ENCODE measurements at regions not wholly inside any gene's neighbourhood (a gene's known extent, or its start where the extent isn't known, plus 50 kb on each side); places are given as distances from the start of the nearest gene placed in this dataset.

DNA sequence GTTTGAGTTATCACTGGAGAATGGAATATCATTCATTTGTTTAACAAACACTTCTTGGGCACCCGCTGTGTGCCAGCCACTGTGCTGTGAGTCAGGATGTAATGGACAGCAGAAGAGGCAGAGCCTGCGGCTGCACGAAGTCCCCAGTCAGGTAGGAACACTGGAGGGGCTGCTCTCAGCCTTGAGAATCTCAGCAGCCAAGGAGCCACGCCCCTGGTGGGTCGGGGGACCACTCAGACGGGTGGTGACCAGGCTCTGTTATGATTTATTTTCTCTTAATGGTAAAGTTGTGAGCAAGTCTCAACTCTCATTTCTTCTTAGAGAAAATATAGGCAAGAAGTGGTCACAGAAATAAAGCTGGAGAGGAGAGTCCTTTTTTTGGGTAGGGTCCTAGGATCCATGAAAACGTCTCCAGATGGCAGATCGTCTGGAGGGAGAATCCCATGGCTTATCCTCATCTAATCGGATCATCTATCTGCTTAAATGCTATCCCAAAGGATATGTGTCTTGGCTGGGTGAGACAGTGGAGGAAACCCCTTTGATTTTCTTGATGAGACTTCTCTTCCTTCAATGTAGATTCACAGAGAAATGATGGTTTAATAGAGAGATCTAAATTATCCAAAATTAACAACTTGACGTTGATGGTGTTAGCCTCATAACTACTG, 129.1 kb upstream of the LGALSL start:
- Mint-ChIP-seq H3K9me3 (no peaks in the 10 kb centered on the region), H3K4me3 (ENCODE audit: low read depth) (no peak overlapping the region), H3K27ac (peak overlapping the region; percentile 98), H3K27me3 (ENCODE audit: low read depth) (peaks cover 40% of the 10 kb centered on the region), H3K4me1 (ENCODE audit: low read depth) (peaks cover 53% of the 10 kb centered on the region), H3K36me3 (ENCODE audit: low read depth) (no peaks in the 10 kb centered on the region)
- intact Hi-C loops (cut with micrococcal nuclease): loop anchor here (5.0 to 10.0 kb wide), 4 partner anchors 330 to 1032 kb away; partner anchors contain the start of genes SERTAD2 and UGP2
- DNase-seq (ENCODE audit: low spot score): no peak

DNA sequence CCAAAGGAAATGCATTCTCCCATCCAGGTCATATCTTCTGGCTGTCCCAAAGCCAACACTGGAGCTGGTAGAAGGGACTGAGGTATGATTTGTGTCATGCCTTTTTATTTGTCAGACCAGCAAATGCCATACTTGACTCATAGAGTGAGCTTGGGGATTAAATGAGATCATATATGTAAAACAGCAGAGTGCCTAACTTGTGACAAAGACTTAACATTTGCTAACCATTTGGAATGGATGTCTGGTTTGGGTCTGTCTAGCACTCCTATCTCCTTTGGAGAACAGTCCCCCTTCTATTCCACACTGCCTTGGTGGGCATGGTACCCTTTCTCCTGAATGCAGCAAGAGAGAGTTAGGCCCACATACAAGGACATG, 128.5 kb upstream of the LGALSL start:
- Mint-ChIP-seq H3K9me3 (no peaks in the 10 kb centered on the region), H3K27me3 (ENCODE audit: low read depth) (peaks cover 38% of the 10 kb centered on the region), H3K27ac (peak overlapping the region; percentile 98), H3K36me3 (ENCODE audit: low read depth) (no peaks in the 10 kb centered on the region), H3K4me1 (ENCODE audit: low read depth) (peaks cover 59% of the 10 kb centered on the region), H3K4me3 (ENCODE audit: low read depth) (peak overlapping the region; percentile 43)
- intact Hi-C loops (cut with micrococcal nuclease): loop anchor here (5.0 to 10.0 kb wide), 4 partner anchors 329 to 1032 kb away; partner anchors contain the start of genes SERTAD2 and UGP2
- DNase-seq (ENCODE audit: low spot score): no peak

- Mint-ChIP-seq H3K27ac (peak overlapping the region; percentile 98), H3K27me3 (ENCODE audit: low read depth) (peaks cover 34% of the 10 kb centered on the region), H3K4me3 (ENCODE audit: low read depth) (peak overlapping the region; percentile 61), H3K9me3 (no peaks in the 10 kb centered on the region), H3K4me1 (ENCODE audit: low read depth) (peaks cover 64% of the 10 kb centered on the region), H3K36me3 (ENCODE audit: low read depth) (no peaks in the 10 kb centered on the region)
- intact Hi-C loops (cut with micrococcal nuclease): loop anchor here (1.0 to 10.0 kb wide), 14 partner anchors 31 to 1031 kb away; partner anchors contain the start of genes PELI1, SERTAD2 and UGP2
- peak; percentile 59 for DNase-seq (ENCODE audit: low spot score)
These were observed 127.9 kb upstream of the LGALSL start for GRCh38 chr2:64325852-64326577.

DNA sequence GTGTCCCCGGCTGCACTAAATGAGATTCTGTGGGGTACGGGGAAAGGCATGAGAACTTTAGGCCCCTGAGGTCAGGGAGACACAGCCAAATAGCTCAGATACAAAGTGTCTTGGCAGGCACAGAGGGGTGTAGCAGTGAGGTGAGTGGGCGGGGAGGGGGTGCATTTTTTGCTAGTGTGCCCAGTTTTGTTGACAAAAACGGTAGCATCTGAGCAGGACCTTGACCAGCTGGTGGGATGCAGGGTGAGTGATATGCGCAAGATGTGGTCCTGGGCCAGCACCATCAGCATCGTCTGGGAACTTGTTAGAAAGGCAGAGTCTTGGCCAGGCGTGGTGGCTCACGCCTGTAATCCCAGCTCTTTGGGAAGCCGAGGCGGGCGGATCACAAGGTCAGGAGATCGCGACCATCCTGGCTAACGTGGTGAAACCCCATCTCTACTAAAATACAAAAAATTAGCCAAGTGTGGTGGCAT, 127.3 kb upstream of the LGALSL start:
- Mint-ChIP-seq H3K4me3 (ENCODE audit: low read depth) (peak overlapping the region; percentile 61), H3K9me3 (no peaks in the 10 kb centered on the region), H3K4me1 (ENCODE audit: low read depth) (peaks cover 64% of the 10 kb centered on the region), H3K27me3 (ENCODE audit: low read depth) (peaks cover 28% of the 10 kb centered on the region), H3K27ac (peak overlapping the region; percentile 98), H3K36me3 (ENCODE audit: low read depth) (no peaks in the 10 kb centered on the region)
- intact Hi-C loops (cut with micrococcal nuclease): loop anchor here (1.0 to 10.0 kb wide), 14 partner anchors 32 to 1031 kb away; partner anchors contain the start of genes PELI1, SERTAD2 and UGP2
- DNase-seq (ENCODE audit: low spot score): no peak

DNA sequence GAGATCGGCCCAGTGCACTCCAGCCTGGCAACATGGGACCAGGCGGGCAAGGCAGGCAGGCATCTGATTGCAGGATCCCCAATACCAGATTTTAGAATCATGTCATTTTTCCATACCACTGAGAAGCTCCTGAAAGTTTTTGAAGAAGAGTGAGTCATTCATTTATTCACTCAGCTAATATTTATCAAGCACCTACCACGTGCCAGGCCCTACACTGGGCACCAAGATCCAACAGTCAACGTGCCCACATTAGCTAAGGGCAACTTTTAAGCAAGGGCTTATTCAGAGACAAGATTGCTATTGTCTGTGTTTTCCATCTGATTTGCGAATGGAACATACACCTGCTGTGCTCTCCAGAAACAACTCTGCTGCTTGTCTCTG, 126.8 kb upstream of the LGALSL start:
- Mint-ChIP-seq H3K4me3 (ENCODE audit: low read depth) (peak overlapping the region; percentile 26), H3K9me3 (no peaks in the 10 kb centered on the region), H3K36me3 (ENCODE audit: low read depth) (no peaks in the 10 kb centered on the region), H3K4me1 (ENCODE audit: low read depth) (peaks cover 68% of the 10 kb centered on the region), H3K27ac (peak overlapping the region; percentile 31), H3K27me3 (ENCODE audit: low read depth) (peaks cover 24% of the 10 kb centered on the region)
- no peak for DNase-seq (ENCODE audit: low spot score)
- intact Hi-C loops (cut with micrococcal nuclease): loop anchor here (2.0 to 10.0 kb wide), 7 partner anchors 32 to 1030 kb away; partner anchors contain the start of genes PELI1, SERTAD2 and UGP2

- H3K4me1 Mint-ChIP-seq (ENCODE audit: low read depth): peaks cover 68% of the 10 kb centered on the region
- peaks cover 18% of the 10 kb centered on the region for H3K27me3 Mint-ChIP-seq (ENCODE audit: low read depth)
- peak overlapping the region; percentile 31 for H3K27ac Mint-ChIP-seq
- DNase-seq (ENCODE audit: low spot score): peak; percentile 28
- H3K36me3 Mint-ChIP-seq (ENCODE audit: low read depth): no peaks in the 10 kb centered on the region
- intact Hi-C loops (cut with micrococcal nuclease): loop anchor here (2.0 to 10.0 kb wide), 7 partner anchors 33 to 1030 kb away; partner anchors contain the start of genes PELI1, SERTAD2 and UGP2
- H3K9me3 Mint-ChIP-seq: no peaks in the 10 kb centered on the region
- peak overlapping the region; percentile 26 for H3K4me3 Mint-ChIP-seq (ENCODE audit: low read depth)
These were observed 126.2 kb upstream of the LGALSL start for GRCh38 chr2:64327510-64328414.

DNA sequence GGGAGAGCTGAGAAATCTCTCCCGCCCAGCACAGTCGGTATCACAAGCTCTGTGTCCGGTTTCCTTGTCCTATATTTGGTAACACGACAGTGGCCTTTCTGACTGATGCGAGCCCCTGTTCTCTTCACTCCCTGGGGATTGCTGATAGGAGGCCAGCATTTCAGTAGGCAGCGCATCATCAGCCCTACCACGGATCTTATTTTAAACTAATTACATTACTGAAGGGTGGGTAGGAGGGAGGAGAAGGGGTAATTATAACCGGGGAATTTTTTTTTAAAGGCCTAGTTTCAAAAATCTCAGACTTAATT, 125.6 kb upstream of the LGALSL start:
- peaks cover 64% of the 10 kb centered on the region for H3K4me1 Mint-ChIP-seq (ENCODE audit: low read depth)
- H3K27ac Mint-ChIP-seq: peak overlapping the region; percentile 24
- H3K27me3 Mint-ChIP-seq (ENCODE audit: low read depth): peaks cover 14% of the 10 kb centered on the region
- no peaks in the 10 kb centered on the region for H3K9me3 Mint-ChIP-seq
- DNase-seq (ENCODE audit: low spot score): no peak
- H3K36me3 Mint-ChIP-seq (ENCODE audit: low read depth): no peaks in the 10 kb centered on the region
- intact Hi-C loops (cut with micrococcal nuclease): loop anchor here (5.0 to 10.0 kb wide), 4 partner anchors 326 to 1029 kb away; partner anchors contain the start of genes SERTAD2 and UGP2
- no peak overlapping the region for H3K4me3 Mint-ChIP-seq (ENCODE audit: low read depth)

DNA sequence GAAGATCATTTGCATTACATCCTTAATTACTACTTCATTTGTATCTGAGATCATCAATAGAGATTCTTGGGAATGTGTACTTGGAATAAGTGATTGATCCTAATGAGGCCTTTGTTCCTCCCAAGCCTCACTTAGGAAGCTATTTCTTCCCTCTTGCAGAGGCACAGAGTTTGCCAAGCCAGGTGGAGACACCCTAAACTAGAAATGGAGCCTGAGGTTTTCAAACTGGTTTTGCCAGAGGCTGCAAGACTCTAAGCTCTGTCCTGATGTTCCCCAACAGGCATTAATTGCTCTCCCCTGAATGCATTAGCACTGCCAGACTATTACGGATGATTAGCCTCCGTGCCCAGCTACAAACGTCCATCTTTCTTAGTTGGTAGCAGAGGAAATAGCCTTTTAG, 125.2 kb upstream of the LGALSL start:
- H3K4me3 Mint-ChIP-seq (ENCODE audit: low read depth): no peak overlapping the region
- intact Hi-C loops (cut with micrococcal nuclease): loop anchor here (5.0 to 10.0 kb wide), 4 partner anchors 326 to 1029 kb away; partner anchors contain the start of genes SERTAD2 and UGP2
- peaks cover 11% of the 10 kb centered on the region for H3K27me3 Mint-ChIP-seq (ENCODE audit: low read depth)
- DNase-seq (ENCODE audit: low spot score): no peak
- no peak overlapping the region for H3K27ac Mint-ChIP-seq
- no peaks in the 10 kb centered on the region for H3K9me3 Mint-ChIP-seq
- peaks cover 62% of the 10 kb centered on the region for H3K4me1 Mint-ChIP-seq (ENCODE audit: low read depth)
- H3K36me3 Mint-ChIP-seq (ENCODE audit: low read depth): no peaks in the 10 kb centered on the region

GRCh38 chr2:64329848-64330247, 124.1 kb upstream of the LGALSL start:
- Mint-ChIP-seq H3K9me3 (no peaks in the 10 kb centered on the region), H3K27ac (no peak overlapping the region), H3K4me1 (ENCODE audit: low read depth) (peaks cover 56% of the 10 kb centered on the region), H3K4me3 (ENCODE audit: low read depth) (no peak overlapping the region), H3K27me3 (ENCODE audit: low read depth) (peaks cover 7% of the 10 kb centered on the region), H3K36me3 (ENCODE audit: low read depth) (no peaks in the 10 kb centered on the region)
- intact Hi-C loops (cut with micrococcal nuclease): loop anchor here (2.0 to 10.0 kb wide), 5 partner anchors 325 to 1027 kb away; partner anchors contain the start of genes SERTAD2 and UGP2
- no peak for DNase-seq (ENCODE audit: low spot score)

GRCh38 chr2:64330281-64331113, 123.5 kb upstream of the LGALSL start:
- peaks cover 49% of the 10 kb centered on the region for H3K4me1 Mint-ChIP-seq (ENCODE audit: low read depth)
- peak; percentile 54 for DNase-seq (ENCODE audit: low spot score)
- H3K27me3 Mint-ChIP-seq (ENCODE audit: low read depth): peaks cover 7% of the 10 kb centered on the region
- no peaks in the 10 kb centered on the region for H3K9me3 Mint-ChIP-seq
- intact Hi-C loops (cut with micrococcal nuclease): loop anchor here (1.0 to 2.0 kb wide), 4 partner anchors 158 to 542 kb away; partner anchors contain the start of gene AFTPH
- H3K4me3 Mint-ChIP-seq (ENCODE audit: low read depth): no peak overlapping the region
- H3K27ac Mint-ChIP-seq: peak overlapping the region; percentile 64
- no peaks in the 10 kb centered on the region for H3K36me3 Mint-ChIP-seq (ENCODE audit: low read depth)

- Mint-ChIP-seq H3K27ac (peak overlapping the region; percentile 64), H3K27me3 (ENCODE audit: low read depth) (peaks cover 7% of the 10 kb centered on the region), H3K36me3 (ENCODE audit: low read depth) (no peaks in the 10 kb centered on the region), H3K9me3 (no peaks in the 10 kb centered on the region), H3K4me3 (ENCODE audit: low read depth) (no peak overlapping the region), H3K4me1 (ENCODE audit: low read depth) (peaks cover 42% of the 10 kb centered on the region)
- intact Hi-C loops (cut with micrococcal nuclease): loop anchor here (1.0 to 2.0 kb wide), 4 partner anchors 157 to 542 kb away; partner anchors contain the start of gene AFTPH
- DNase-seq (ENCODE audit: low spot score): no peak
These were observed 122.8 kb upstream of the LGALSL start for GRCh38 chr2:64331114-64331645.
